ENCODE measurements at regions not wholly inside any gene's neighbourhood (a gene's known extent, or its start where the extent isn't known, plus 50 kb on each side); places are given as distances from the start of the nearest gene placed in this dataset.
A peak's percentile ranks its signal among the peaks of the same experiment; 100 is the strongest.

GRCh38 chr13:85262499-85262898 lies 536.7 kb downstream of the SLITRK6 start:
- H3K79me2 ChIP-seq (ENCODE audit: insufficient read depth, low read length), result no peaks in the 10 kb centered on the region
- H3K9me3 ChIP-seq (ENCODE audit: low read length), result no peaks in the 10 kb centered on the region
- TF ChIP-seq CTCF (IDR thresholded peaks at IDR 0.05; ENCODE audit: low read length) (no peak), EZH2 (IDR thresholded peaks at IDR 0.05; ENCODE audit: borderline replicate concordance, low read length) (no peak)
- H2AFZ ChIP-seq (ENCODE audit: low read length), result no peak overlapping the region
- no peaks in the 10 kb centered on the region for H3F3A ChIP-seq (ENCODE audit: insufficient read depth, low read length)
- H4K20me1 ChIP-seq (ENCODE audit: insufficient read depth, low read length), result no peaks in the 10 kb centered on the region
- no peaks in the 10 kb centered on the region for H3K9me2 ChIP-seq (ENCODE audit: low read depth, low read length)
- H3K4me3 ChIP-seq (ENCODE audit: low read depth, low read length, poor library complexity, severe bottlenecking), result no peak overlapping the region
- peaks cover 14% of the 10 kb centered on the region for H3K4me1 ChIP-seq (ENCODE audit: insufficient read depth, low read length, severe bottlenecking)
- no peak overlapping the region for H3K27ac ChIP-seq (ENCODE audit: low read depth, low read length, poor library complexity, severe bottlenecking)
- no peaks in the 10 kb centered on the region for H3K36me3 ChIP-seq (ENCODE audit: insufficient read depth, low read length)
- no peak overlapping the region for H3K9ac ChIP-seq (ENCODE audit: low read length)
- no peak overlapping the region for H3K4me2 ChIP-seq (ENCODE audit: low read length)
- no peaks in the 10 kb centered on the region for H3K27me3 ChIP-seq (ENCODE audit: insufficient read depth, low read length)

DNA sequence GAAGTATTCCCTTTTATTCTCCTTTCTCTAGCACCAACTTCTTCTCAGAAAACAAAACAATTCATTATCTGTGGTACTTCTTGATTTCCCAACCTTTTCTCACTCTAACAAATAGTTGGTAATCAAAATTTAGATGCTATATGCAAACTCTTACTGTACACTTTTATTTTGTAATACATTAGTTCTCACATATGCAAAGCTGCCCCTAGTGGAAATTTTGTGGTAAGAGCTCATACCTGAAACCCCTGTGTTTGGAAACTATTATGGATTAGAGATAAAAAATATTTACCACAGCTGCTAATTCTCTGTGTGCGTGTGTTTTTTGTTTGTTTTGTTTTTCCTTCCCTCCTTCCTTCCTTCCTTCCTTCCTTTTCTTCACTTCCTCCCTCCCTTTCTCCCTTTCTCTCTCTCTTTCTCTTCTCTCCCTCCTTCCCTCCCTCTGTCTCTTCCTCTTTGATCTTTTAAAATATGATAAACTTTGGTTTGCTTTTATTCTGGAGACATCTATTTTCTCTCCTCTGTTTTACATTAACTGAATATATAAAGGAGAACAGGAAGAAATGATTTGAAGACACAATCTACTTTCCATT lies 537.4 kb downstream of the SLITRK6 start:
- no peaks in the 10 kb centered on the region for H3F3A ChIP-seq (ENCODE audit: insufficient read depth, low read length)
- TF ChIP-seq CTCF (IDR thresholded peaks at IDR 0.05; ENCODE audit: low read length), result peak; percentile 63
- no peak for TF ChIP-seq EZH2 (IDR thresholded peaks at IDR 0.05; ENCODE audit: borderline replicate concordance, low read length)
- H3K36me3 ChIP-seq (ENCODE audit: insufficient read depth, low read length), result no peaks in the 10 kb centered on the region
- no peak overlapping the region for H2AFZ ChIP-seq (ENCODE audit: low read length)
- no peaks in the 10 kb centered on the region for H3K9me2 ChIP-seq (ENCODE audit: low read depth, low read length)
- no peak overlapping the region for H3K4me2 ChIP-seq (ENCODE audit: low read length)
- no peaks in the 10 kb centered on the region for H3K79me2 ChIP-seq (ENCODE audit: insufficient read depth, low read length)
- H3K4me3 ChIP-seq (ENCODE audit: low read depth, low read length, poor library complexity, severe bottlenecking), result no peak overlapping the region
- H3K9ac ChIP-seq (ENCODE audit: low read length), result no peak overlapping the region
- no peaks in the 10 kb centered on the region for H3K9me3 ChIP-seq (ENCODE audit: low read length)
- H4K20me1 ChIP-seq (ENCODE audit: insufficient read depth, low read length), result no peaks in the 10 kb centered on the region
- H3K27me3 ChIP-seq (ENCODE audit: insufficient read depth, low read length), result no peaks in the 10 kb centered on the region
- H3K27ac ChIP-seq (ENCODE audit: low read depth, low read length, poor library complexity, severe bottlenecking), result no peak overlapping the region
- peaks cover 11% of the 10 kb centered on the region for H3K4me1 ChIP-seq (ENCODE audit: insufficient read depth, low read length, severe bottlenecking)

GRCh38 chr13:85260896-85261295 lies 538.3 kb downstream of the SLITRK6 start:
- Histone ChIP-seq H3K79me2 (ENCODE audit: insufficient read depth, low read length) (no peaks in the 10 kb centered on the region), H3K9ac (ENCODE audit: low read length) (no peak overlapping the region), H3K9me2 (ENCODE audit: low read depth, low read length) (no peaks in the 10 kb centered on the region), H4K20me1 (ENCODE audit: insufficient read depth, low read length) (no peaks in the 10 kb centered on the region), H3K36me3 (ENCODE audit: insufficient read depth, low read length) (no peaks in the 10 kb centered on the region), H3K4me2 (ENCODE audit: low read length) (no peak overlapping the region), H3K4me1 (ENCODE audit: insufficient read depth, low read length, severe bottlenecking) (peaks cover 1% of the 10 kb centered on the region), H3F3A (ENCODE audit: insufficient read depth, low read length) (no peaks in the 10 kb centered on the region), H3K4me3 (ENCODE audit: low read depth, low read length, poor library complexity, severe bottlenecking) (no peak overlapping the region), H3K27me3 (ENCODE audit: insufficient read depth, low read length) (no peaks in the 10 kb centered on the region), H3K9me3 (ENCODE audit: low read length) (no peaks in the 10 kb centered on the region), H2AFZ (ENCODE audit: low read length) (no peak overlapping the region), H3K27ac (ENCODE audit: low read depth, low read length, poor library complexity, severe bottlenecking) (no peak overlapping the region)
- no peak for TF ChIP-seq EZH2 (IDR thresholded peaks at IDR 0.05; ENCODE audit: borderline replicate concordance, low read length)
- no peak for TF ChIP-seq CTCF (IDR thresholded peaks at IDR 0.05; ENCODE audit: low read length)
